ENCODE measurements at regions not wholly inside any gene's neighbourhood (a gene's known extent, or its start where the extent isn't known, plus 50 kb on each side); places are given as distances from the start of the nearest gene placed in this dataset.

DNA sequence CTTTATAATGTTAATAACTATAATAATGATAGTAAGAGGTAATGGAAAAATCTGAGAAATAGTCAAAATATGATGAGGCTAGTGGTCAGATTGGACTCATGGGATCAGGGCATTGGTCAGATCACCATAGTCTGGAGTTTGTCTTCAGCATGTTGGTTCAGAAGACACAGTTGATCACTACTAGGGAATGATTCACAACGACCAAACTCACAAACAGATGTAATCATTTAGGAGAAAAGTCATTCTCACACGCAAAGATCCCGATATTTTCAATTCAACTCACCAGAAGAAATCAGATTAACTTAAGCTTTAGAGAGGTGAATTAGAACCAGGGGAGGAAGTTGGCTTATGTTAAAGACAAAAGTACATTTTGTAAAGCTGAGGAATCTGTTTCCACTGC lies 131.8 kb downstream of the LURAP1L start:
- no peaks in the 10 kb centered on the region for H3K4me1 ChIP-seq
- in situ Hi-C loops (cut with MboI; ENCODE audit: low pct_ligation_motif_present in 1 of 4, low pct_unique_long_range_greater_than_20kb in 1 of 4, low sequenced_read_pairs in 3 of 4): no loop called here
- no peak for DNase-seq

DNA sequence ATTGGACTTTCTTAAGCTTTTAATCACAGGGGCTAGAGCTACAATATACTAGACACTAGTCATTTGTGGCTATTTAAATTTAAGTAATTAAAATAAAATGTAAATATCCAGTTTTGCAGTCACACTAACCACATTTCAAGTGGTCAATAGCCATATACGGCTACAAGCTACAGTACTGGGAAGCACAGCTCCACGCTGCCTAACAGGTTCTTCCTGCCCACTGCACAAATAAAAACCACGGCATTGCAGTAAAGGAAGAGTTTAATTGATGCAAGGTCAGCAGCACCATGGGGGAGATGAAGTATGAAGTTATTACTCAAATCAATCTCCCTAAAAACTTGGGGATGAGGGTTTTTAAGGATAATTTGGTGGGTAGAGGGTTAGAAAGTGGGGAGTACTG lies 134.1 kb downstream of the LURAP1L start:
- TF ChIP-seq EP300 (IDR thresholded peaks at IDR 0.05; ENCODE audit: low read depth) (no peak), POLR2AphosphoS5 (IDR thresholded peaks at IDR 0.05) (no peak), POLR2A (IDR thresholded peaks at IDR 0.05) (no peak)
- TF ChIP-seq, protein P1, sequence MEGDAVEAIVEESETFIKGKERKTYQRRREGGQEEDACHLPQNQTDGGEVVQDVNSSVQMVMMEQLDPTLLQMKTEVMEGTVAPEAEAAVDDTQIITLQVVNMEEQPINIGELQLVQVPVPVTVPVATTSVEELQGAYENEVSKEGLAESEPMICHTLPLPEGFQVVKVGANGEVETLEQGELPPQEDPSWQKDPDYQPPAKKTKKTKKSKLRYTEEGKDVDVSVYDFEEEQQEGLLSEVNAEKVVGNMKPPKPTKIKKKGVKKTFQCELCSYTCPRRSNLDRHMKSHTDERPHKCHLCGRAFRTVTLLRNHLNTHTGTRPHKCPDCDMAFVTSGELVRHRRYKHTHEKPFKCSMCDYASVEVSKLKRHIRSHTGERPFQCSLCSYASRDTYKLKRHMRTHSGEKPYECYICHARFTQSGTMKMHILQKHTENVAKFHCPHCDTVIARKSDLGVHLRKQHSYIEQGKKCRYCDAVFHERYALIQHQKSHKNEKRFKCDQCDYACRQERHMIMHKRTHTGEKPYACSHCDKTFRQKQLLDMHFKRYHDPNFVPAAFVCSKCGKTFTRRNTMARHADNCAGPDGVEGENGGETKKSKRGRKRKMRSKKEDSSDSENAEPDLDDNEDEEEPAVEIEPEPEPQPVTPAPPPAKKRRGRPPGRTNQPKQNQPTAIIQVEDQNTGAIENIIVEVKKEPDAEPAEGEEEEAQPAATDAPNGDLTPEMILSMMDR (IDR thresholded peaks at IDR 0.05): no peak
- H3K9me3 ChIP-seq: no peaks in the 10 kb centered on the region
- 58 to 60% methylated on average over 3 of the region's 3 CpGs for WGBS, 2 donors (ENCODE audit: low coverage in 1 of 2)
- no peak for DNase-seq
- in situ Hi-C loops (cut with MboI; ENCODE audit: low pct_ligation_motif_present in 1 of 4, low pct_unique_long_range_greater_than_20kb in 1 of 4, low sequenced_read_pairs in 3 of 4): no loop called here
- no peaks in the 10 kb centered on the region for H3K36me3 ChIP-seq
- intact Hi-C loops (cut with DNase I; ENCODE audit: low total_unique reads): no loop called here
- no peaks in the 10 kb centered on the region for H3K27me3 ChIP-seq
- no peak overlapping the region for H3K27ac ChIP-seq
- no peak overlapping the region for H3K4me3 ChIP-seq
- H3K4me1 ChIP-seq: no peaks in the 10 kb centered on the region

More for the DNA sequence above, 131.8 kb downstream of the LURAP1L start:
- no peaks in the 10 kb centered on the region for H3K9me3 ChIP-seq
- intact Hi-C loops (cut with DNase I; ENCODE audit: low total_unique reads): no loop called here
- H3K27ac ChIP-seq: no peak overlapping the region
- no peak overlapping the region for H3K4me3 ChIP-seq
- TF ChIP-seq POLR2AphosphoS5 (IDR thresholded peaks at IDR 0.05) (no peak), POLR2A (IDR thresholded peaks at IDR 0.05) (no peak), EP300 (IDR thresholded peaks at IDR 0.05; ENCODE audit: low read depth) (no peak)
- TF ChIP-seq, protein P1 (IDR thresholded peaks at IDR 0.05): no peak
- WGBS, 2 donors (ENCODE audit: low coverage in 1 of 2): 79 to 83% methylated on average over 3 of the region's 3 CpGs
- no peaks in the 10 kb centered on the region for H3K27me3 ChIP-seq
- H3K36me3 ChIP-seq: no peaks in the 10 kb centered on the region

DNA sequence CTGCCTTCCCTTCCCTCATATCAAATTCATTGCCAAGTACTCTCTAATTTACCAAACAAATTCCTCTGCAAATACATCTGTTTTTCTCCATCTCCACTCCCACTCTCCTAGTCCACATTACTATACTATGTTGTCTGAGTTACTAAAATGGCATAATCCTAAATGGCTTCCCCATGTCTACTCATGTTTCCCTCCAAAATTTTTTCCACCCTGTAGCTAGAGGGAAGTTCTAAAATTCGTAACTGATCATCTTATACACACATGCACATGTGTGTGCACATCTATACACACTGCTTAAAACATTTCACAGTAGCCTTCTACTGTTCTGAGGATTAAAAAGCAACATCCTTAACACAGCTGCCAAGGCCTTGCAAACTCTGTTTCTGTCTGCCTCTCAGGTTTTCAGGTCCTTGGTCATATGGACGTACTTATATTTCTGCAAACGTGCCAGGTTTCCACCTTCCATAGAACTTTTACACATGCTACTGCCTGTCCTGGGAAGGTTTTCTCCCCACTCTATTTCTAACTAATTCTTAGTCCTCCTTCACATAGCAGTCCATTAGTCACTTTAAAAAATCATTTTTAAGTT lies 140.6 kb downstream of the LURAP1L start:
- in situ Hi-C loops (cut with MboI; ENCODE audit: low pct_ligation_motif_present in 1 of 4, low pct_unique_long_range_greater_than_20kb in 1 of 4, low sequenced_read_pairs in 3 of 4): no loop called here

DNA sequence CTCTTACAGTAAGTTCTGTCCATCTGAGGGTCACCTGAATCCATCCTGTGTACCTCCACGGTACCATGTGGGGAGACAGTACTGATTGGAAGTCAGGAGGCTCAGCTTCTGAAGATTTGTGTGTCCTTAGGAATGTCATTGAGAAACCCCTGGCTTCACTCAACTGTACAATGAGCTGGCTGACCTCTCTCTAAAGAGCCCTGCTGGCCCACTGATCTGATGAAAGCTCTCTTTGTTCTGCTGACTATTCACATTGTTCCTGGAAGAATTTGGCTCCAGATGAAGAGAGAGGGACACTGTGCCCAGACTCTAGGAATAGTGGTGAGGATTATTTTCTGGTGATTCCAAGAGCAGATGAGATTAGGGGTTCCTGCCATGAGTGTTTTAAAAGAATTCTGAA lies 141.2 kb downstream of the LURAP1L start:
- no peak for DNase-seq
- Histone ChIP-seq H3K9me3 (no peaks in the 10 kb centered on the region), H3K27ac (no peak overlapping the region), H3K4me3 (no peak overlapping the region), H3K27me3 (no peaks in the 10 kb centered on the region), H3K36me3 (no peaks in the 10 kb centered on the region), H3K4me1 (no peaks in the 10 kb centered on the region)
- in situ Hi-C loops (cut with MboI; ENCODE audit: low pct_ligation_motif_present in 1 of 4, low pct_unique_long_range_greater_than_20kb in 1 of 4, low sequenced_read_pairs in 3 of 4) (no loop called here), intact Hi-C loops (cut with DNase I; ENCODE audit: low total_unique reads) (no loop called here)
- WGBS, 2 donors (ENCODE audit: low coverage in 1 of 2): 60 to 77% methylated on average over 1 of the region's 1 CpG
- TF ChIP-seq, protein P1 (IDR thresholded peaks at IDR 0.05): no peak
- TF ChIP-seq POLR2A (IDR thresholded peaks at IDR 0.05) (no peak), EP300 (IDR thresholded peaks at IDR 0.05; ENCODE audit: low read depth) (no peak)

More for the DNA sequence above, 140.6 kb downstream of the LURAP1L start:
- Histone ChIP-seq H3K27me3 (no peaks in the 10 kb centered on the region), H3K4me3 (no peak overlapping the region), H3K4me1 (no peaks in the 10 kb centered on the region), H3K9me3 (no peaks in the 10 kb centered on the region), H3K36me3 (no peaks in the 10 kb centered on the region), H3K27ac (no peak overlapping the region)
- DNase-seq: no peak
- TF ChIP-seq POLR2A (IDR thresholded peaks at IDR 0.05) (no peak), EP300 (IDR thresholded peaks at IDR 0.05; ENCODE audit: low read depth) (no peak), POLR2AphosphoS5 (IDR thresholded peaks at IDR 0.05) (no peak)
- TF ChIP-seq, protein P1 (IDR thresholded peaks at IDR 0.05): no peak
- WGBS, 2 donors (ENCODE audit: low coverage in 1 of 2): 80 to 81% methylated on average over 3 of the region's 3 CpGs
- intact Hi-C loops (cut with DNase I; ENCODE audit: low total_unique reads): no loop called here
